NCI-H510A (cell line): ENCODE measurements at regions not wholly inside any gene's neighbourhood (a gene's known extent, or its start where the extent isn't known, plus 50 kb on each side); places are given as distances from the start of the nearest gene placed in this dataset.

Experiments
- DNase-seq: peaks from one replicate; lab custom pipeline; 2025; lab: John Stamatoyannopoulos, UW

DNA sequence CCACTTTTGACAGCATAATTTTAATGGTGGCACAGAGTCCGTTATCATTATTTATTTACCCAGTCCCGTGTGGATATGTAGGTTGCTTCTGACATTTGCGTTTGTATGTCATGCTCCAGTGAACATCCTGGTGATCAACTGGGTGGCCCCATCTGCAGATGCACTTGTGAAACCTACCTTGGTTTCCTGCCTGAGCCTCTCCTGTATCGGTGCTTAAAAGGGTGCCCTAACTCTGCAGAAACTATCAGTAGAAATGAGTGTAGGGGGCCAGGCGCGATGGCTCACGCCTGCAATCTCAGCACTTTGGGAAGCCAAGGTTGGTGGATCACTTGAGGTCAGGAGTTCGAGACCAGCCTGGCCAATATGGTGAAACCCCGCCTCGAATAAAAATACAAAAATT is 92.1 kb upstream of the IER5L start:
- DNase-seq: no peak

DNA sequence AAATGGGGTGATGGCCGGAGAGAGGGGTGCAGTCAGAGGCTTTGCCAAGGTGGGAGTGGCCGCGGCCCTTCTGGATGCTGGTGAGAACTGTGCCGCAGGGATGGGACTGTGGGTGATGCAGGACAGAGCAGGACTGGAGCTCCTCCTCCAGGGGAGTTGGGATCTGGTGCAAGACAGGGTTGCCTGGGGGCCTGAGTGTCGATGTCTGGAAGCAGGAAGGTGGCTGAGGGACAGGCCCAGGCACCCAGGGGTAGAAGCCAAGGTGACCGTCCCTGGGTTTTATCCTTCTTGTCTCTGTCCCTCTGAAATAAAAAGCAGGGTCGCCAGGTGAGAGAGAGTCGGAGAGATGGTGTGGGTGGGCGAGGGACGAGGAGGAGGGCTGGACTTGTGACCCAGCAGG is 89.1 kb upstream of the IER5L start:
- DNase-seq: no peak

DNA sequence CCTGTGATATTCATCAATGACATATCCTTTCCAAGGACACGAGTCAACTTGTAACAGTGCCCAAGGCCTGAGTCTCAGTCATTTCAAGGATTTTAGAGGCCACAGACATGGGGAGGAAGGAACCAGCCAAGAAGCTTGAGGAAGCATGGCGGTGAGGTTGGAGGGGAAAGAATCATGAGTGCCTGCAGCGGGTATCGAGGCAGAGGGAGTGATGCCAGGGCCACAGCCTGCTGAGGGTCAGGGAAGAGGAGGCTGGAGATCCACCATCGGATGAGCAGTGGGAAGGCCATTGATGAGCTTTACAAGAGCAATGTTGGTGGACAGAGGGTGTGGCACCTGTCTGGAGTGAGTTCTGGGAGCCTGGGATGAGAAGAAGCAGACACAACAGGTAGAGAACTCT is 88.5 kb upstream of the IER5L start:
- no peak for DNase-seq

DNA sequence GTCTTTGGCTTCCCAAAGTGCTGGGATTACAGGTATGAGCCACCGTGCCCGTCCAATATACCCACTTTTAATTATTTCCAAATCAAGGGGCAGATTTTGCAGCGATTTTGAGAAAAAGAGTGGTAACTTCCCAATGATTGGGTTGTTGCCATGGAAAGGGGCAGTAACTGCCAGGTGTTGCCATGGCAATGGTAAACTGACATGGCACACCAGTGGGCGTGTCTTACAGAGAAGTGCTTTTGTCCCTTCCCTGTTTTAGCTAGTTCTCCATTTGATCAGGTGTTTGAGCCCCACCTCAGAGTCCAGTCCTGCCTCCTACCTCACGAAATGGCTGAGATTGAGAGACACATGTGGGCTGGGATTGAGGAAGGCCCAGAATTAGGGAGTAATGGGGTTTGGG is 86.3 kb upstream of the IER5L start:
- no peak for DNase-seq

DNA sequence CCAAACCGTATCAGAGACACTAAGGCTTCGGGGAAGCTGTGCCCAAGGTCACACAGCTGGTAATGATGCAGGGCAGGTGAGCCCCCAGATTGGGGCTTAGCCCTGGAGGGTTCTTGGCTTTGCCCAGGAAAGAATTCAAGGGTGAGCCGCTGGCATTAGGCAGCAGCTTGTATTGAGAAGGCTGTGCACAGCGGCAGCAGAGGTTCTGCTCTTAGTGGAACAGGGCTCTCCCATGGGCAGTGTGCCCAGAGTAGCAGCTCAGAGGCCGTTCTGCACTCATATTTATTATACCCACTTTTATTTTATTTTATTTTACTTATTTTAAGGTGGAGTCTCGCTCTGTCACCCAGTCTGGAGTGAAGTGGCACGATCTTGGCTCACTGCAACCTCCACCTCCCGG is 85.8 kb upstream of the IER5L start:
- DNase-seq: no peak

DNA sequence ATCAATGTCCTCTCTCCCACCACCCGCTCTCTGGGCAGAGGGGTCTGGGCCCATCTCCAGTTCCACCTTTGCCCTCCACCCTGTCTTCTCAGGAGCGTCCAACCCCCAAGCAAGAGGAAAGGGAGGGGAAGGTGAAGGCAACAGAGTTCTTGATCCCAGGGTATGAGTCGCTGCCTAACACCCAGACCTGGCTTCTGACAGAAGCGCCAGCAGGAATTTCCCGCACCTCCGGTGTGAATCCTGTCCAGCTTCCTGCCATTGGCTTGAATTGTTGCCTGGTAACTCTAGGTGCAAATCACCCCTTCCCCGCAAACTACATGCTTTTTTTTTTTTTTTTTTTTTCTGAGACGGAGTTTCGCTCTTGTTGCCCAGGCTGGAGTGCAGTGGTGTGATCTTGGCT is 84.2 kb upstream of the IER5L start:
- no peak for DNase-seq

DNA sequence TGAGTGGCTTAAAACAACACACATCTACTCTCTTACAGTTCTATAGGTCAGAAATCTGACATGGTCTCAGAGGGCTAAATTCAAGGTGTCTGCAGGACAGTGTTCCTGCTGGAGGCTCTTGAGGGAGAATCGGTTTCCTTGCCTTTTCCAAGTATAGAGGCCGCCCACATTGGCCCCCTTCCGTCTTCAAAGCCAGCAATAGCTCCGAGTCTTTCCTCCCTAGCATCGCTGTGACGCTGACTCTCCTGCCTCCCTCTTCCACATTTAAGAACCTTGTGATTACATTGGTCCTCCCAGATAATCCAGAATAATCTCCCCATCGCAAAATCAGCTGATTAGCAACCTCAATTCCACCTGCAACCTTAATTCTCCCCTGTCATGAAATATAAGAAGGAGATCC is 81.3 kb upstream of the IER5L start:
- DNase-seq: no peak

DNA sequence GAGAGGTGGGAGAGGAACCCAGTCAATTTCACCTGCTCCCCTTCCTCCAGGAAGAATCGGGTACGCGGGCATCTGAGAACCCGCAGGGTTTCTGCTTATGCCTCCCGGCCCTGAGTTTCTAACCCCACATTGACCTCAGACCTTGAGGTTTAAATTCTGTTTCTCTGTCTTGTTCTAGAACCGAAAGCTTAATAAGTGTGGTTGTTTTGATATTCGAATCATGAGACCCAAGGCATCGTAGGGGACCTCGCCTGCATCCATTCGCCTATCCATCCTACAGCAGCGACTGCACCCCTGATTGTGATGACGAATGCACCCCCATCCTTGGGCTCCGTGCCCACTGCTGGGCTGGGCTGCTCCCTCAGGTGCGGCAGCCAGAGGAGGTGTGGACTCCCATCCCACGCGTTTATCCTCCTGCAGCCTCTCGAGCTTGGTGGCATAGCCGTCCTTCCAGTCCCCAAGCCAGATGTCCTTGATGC is 80.8 kb upstream of the IER5L start:
- DNase-seq: no peak

DNA sequence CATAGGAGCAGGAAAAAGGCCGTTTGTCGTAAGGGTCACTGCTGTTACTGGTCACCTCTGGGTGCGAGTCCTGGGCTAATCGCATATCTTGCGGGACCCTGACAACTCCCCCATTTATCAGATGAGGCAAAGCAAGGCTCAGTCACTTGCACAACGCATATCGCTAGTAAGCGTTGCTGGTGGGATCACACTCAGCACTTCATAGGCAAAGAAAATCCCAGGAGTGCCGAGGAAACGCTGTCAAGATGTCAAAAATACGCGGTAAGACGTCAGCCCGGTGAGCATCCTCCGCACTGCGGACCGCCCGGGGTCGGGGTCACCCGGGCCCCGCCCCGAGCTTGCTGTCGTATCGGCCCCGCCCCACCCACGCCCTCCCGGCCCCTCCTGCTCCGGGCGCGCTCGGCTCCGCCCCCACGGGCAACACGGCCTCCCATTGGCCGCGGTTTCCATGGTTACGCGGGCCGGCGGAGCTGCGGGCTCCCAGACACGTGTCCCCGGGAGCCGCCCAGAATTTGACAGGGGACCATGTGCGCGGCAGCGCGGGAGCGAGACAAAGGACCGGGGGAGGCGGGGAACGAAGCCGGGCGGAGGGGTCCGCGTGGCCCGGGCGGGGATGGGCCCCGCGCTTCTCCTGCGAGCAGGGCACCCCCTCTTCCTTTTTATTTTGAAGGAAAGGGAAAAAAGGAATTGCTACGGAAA is 80.2 kb upstream of the IER5L start:
- peak; percentile 91 for DNase-seq

DNA sequence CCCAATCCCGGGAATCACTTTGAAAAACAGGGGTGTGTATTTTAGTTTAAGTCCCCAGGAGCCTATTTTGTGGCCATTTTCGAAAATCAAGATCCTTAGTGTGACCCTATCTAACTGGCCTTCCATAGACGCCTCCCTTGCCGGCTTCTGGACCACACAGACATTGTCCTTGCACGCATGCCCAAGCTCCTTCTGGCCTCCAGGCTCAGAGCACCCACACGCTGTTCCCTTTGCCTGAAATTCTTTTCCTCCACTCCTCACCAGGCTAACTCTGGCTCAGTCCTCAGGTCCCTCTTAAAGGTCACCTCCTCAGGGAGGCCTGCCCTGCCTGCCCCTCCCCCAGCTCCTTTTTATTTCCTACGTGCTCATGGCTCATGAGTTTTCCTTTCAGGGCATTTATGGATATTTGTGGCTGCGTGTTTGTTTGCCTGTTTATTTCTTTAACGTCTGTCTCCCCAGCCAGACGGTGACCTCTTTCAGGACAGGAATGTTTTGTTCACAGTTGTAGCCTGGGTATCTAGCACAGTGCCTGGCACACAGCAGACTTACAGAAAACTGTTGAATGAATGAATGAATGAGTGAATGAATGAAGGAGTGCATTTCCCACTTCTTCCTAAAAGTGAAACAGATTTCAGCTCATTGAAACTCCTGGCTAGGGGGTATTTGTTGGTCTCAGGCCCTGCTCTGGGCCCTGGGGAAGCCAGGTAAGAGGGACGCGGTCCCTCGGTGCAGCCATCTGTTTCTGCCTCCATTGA is 79.1 kb upstream of the IER5L start:
- DNase-seq: no peak

DNA sequence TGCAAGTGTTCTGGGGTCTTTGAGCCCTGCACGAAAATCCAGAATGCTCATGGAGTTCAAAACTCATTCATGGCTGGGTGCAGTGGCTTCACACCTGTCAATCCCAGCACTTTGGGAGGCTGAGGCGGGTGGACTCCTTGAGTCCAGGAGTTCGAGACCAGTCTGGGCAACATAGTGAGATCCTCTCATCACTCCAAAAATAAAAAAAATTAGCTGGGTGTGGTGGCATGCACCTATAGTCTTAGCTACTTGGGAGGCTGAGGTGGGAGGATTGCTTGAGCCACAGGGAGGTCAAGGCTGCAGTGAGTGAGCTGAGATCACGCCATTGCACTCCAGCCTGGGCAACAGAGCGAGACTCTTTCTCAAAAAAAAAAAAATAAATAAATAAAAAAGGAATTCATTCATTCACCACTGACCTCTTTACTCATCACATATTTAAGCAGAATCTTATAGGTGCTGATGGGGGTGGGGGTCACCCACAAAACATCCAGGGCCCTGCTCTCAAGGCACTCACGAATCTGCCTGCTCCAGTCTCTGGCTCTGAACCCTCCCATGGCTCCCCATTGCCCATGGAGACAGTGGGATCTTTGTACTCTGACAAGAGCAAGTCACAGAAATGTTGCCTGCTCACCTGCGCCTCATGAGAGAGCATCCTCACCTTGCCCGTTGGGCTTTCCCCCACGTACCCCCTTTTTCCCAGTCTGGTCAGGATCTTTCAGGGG is 76.7 kb upstream of the IER5L start:
- no peak for DNase-seq

DNA sequence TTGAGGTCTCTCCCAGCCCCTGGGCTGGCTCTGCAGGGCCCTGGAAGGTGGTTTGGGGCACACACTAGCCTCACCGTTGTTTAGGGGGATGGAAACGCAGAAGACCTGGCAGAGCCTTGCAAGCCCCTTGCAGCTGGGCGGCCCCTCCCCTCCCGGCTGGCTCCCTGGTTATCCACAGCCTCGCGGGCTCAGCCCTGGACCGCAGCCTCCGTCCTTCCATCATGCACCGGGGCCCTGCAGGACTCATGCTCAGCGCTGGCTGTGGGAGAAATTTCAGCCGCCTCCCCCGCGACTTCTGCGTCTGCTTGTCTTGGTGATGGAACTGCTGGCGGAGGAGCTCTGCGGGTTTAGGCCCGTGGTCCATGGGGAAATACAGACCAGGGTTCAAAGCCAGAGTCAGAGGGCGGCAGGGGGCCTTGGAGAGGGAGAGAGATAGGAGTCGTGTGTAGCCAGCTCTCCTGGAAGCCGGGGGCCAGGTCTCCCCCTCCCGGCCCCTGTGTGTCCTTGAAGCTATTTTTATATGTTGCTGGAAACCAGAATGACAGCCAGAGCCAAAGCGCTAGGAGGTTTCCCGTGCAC is 75.8 kb upstream of the IER5L start:
- no peak for DNase-seq

DNA sequence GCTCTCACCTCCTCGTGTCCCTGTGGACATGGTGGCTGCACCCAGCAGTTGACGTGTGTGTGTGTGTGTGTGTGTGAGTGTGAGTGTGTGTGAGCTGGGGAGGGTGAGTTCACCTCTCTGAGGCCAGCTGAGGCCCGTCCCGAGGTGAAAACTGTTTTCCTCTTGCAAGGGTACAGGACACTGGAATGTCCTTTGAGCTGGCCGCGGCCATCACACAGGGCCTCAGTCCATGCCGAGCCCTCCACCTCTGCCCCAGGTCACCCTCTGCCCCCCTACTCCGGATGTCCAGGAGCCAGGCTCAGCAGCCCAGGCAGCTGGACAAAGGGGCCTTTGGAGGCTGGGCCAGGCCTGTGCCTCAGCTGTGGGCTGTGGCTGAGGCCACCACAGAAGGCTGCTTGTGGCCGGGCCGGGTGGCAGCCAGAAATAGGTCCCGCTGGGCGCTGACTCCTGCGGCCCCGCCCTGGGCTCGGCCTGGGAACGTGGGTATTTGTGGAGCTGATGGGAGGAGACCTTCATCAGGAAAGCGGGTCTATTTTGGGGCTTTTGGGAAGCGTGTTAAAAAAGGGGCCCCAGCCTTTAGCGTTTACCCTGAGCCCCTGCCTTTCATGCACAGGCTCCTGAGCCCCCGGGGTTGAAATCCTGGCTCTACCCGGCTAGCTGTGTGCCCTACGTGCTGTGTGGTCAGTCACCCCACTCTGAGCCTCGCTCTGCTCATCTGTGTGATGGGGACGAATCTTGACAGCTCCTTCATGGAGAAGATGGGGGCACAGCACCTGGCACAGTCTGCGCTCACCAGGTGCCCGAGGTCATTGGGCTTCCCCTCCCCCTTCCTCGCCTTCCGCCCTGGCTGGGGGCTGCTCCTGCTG is 75.1 kb upstream of the IER5L start:
- DNase-seq: no peak

DNA sequence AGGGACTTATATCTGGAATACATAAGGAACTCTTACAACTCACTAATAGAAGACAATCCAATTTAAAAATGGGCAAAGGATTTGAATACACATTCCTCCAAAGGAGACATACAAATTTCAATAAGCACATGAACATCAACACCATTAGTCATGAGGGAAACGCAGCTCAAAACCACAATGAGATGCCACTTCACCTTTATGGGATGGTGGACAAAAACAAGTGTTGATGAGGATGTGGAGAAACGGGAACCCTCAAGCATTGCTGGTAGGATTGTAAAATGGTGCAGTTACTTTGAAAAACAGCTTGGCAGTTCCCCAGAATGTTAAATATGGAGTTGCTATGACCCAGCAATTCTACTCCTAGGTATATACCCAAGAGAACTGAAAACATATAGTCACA is 72.7 kb upstream of the IER5L start:
- no peak for DNase-seq

DNA sequence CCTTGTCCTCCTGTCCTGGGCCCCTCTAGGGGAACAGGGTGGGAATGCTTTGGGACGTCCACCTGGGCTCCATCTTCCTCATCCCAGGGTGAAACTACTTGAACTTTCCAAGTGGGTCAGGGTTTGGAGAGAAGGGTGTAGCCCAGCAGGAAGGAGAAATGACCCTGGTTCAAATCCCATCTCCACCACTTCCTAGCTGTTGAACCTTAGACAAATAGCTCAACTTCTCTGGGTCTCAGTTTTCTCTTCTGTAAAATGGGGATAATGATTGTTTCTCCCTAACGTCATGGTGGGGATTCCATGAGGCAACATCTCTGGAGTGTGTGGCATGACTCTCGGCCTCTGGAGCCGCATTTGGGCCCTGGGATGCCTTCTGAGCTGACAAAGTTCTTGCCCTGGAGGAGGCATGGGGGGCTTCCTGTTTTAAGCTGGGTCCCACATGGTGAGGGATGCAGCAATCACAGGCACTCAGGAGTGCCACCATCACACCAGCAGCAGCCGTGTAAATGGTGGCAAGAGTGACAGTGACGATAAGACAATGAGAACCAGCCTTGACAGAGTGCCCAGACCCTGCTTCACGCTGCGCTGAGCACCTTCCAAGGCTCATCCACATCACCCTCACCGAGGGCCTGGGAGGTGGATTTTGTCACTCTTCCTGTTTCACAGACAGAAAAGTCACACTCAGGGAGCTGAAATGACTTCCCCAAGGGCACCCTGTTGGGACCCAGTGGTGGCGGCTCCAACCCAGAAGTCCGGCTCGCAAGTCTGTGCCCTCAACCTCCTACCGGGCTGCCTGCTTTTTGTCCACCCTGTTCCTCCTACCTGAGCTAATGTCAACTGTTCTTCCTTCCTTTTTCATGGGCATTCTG is 69.5 kb upstream of the IER5L start:
- no peak for DNase-seq

DNA sequence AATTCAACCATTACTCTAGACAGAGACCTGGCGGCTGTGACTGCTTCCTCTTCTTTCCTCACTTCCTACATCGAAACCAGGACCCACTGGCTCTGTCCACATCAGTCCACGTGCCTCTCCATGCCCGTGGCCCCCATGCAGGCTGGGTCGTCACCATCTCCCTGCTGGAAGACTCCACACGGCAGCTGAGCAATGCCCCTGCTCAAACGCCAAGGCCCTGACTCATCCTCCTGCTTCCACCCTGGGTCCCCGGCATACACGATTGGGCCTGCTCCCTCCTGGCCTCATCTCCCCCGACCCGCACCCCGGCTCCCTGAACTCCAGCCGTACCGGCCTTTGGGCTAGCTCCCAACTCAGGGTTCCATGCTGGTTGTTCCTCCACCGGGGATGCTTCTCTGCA is 67.2 kb upstream of the IER5L start:
- no peak for DNase-seq

DNA sequence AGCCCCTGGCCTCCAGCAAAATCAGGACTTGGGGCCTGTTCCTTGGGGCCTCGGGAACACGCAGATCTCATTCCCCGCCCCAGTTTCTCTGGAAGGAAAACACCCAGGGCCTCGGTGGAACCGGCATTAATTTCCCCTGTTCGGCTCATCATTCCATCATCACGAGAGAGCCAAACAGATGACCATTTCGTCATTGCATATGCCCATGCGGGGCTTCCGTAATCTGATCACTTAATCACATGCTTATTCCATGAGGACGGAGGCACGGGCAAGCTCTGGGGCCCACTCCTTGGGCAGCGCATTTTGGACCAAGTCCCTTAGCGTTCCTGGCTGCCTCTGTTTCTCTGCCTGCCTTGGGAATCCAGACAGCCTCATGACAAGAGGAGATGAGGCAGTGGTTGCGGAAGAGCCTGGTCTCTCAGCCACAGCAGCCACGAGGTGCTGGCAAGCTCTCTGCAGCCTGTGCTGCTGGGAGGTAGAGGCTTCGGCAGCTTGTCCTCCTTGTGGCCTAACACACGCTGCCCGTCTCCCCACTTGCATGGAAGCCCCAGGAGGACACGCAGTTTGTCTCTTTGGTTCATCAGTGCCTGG is 65.0 kb upstream of the IER5L start:
- DNase-seq: no peak

DNA sequence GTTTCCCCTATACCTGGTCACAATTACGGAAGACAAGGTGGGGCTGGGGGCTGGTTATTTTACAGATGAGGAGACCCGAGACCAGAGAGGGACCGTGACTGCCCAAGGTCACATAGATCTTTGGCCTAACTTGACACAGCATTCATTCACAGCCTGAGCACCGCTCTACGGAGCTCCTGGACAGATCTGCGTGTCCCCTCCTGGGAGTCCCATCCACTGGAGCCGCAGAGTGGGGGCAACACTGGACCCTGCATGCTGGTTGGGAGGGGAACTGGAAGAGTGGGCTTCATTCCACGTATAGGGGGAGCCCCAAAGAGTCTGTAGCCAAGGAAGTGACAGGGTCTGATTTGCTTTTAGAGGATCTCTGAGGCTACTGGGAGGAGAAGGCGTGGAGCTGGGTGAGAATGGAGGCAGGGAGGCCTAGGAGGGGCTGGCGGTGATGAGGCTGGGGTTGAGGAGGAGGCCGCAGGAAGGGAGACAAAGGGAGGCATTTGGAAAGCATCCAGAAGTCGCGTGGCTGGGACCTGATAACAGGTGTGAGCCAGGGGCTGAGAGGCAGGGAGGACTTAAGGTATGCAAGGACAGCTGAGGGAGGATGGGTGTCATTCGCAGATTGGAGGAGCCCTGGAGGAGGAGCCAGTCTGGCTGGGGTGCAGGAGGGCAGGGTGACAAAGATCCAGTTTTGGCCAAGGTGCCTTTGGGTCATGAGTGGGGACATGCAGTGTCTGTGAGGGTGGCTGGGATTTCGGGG is 64.3 kb upstream of the IER5L start:
- no peak for DNase-seq

DNA sequence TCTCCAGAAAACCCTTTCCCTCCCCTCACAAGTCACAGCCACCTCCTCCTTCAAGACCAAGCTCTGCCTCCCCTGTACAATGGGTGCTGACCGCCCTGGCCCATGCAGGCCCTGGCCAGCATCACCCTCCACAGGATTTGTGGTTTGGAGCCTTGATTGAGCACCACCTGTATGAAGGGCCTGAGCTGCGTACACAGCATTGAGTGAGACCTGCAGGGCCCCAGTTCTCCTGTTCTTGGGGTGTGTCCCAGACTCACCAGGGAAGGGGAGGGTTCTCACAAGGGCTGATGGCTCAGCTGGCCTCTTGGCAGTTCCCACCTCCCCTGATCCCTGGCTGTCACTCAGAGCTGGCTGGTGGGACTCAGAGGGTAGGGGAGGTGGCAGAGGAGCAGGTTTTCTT is 63.7 kb upstream of the IER5L start:
- DNase-seq: no peak
